ENCODE measurements at regions not wholly inside any gene's neighbourhood (a gene's known extent, or its start where the extent isn't known, plus 50 kb on each side); places are given as distances from the start of the nearest gene placed in this dataset.

DNA sequence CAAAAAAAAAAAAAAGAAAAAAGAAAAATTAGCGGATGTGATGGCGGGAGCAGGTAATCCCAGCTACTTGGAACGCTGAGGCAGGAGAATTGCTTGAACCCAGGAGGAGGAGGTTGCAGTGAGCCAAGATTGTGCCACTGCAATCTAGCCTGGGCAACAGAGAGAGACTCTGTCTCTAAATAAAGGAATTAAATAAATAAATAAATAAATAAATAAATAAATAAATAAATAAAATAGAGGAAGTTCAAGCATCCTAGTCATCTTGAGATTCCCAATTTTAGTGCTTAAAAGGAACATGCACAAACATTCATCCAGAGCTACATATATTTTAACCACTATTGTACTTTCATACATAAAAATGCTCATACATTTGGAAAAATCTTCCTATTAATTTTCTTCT, 61.2 kb upstream of the GABRA1 start:
- H2BK5ac ChIP-seq (ENCODE audit: low read depth, low read length), result no peak overlapping the region
- H4K5ac ChIP-seq (ENCODE audit: insufficient read length, low read depth, low read length), result no peak overlapping the region
- TF ChIP-seq, protein P1, sequence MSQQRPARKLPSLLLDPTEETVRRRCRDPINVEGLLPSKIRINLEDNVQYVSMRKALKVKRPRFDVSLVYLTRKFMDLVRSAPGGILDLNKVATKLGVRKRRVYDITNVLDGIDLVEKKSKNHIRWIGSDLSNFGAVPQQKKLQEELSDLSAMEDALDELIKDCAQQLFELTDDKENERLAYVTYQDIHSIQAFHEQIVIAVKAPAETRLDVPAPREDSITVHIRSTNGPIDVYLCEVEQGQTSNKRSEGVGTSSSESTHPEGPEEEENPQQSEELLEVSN (IDR thresholded peaks at IDR 0.05), result no peak
- TF ChIP-seq EP300 (IDR thresholded peaks at IDR 0.05; ENCODE audit: borderline replicate concordance in 1 of 2, low read depth in 2 of 2, low read length in 2 of 2) (no peak), TCF12 (IDR thresholded peaks at IDR 0.05; ENCODE audit: low read depth, low read length) (no peak), CREB1 (IDR thresholded peaks at IDR 0.05) (no peak)
- TF ChIP-seq, protein P2, sequence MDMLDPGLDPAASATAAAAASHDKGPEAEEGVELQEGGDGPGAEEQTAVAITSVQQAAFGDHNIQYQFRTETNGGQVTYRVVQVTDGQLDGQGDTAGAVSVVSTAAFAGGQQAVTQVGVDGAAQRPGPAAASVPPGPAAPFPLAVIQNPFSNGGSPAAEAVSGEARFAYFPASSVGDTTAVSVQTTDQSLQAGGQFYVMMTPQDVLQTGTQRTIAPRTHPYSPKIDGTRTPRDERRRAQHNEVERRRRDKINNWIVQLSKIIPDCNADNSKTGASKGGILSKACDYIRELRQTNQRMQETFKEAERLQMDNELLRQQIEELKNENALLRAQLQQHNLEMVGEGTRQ (IDR thresholded peaks at IDR 0.05; ENCODE audit: low read length), result no peak
- FAIRE-seq, result no peak
- H4K20me1 ChIP-seq (replicated peaks in 1 of 2; ENCODE audit: control insufficient read depth in 1 of 2, insufficient read depth in 2 of 2, low read length in 2 of 2), result no peaks in the 10 kb centered on the region
- no peak overlapping the region for H3K18ac ChIP-seq (ENCODE audit: extremely low read depth, low read length)
- WGBS, 2 experiments (ENCODE audit: extremely low coverage in 1 of 2, insufficient coverage in 1 of 2, insufficient read length in 1 of 2, insufficient replicate concordance in 2 of 2, low coverage in 1 of 2, low lambda C conversion rate in 2 of 2, missing lambda C conversion rate in 1 of 2), result 83% methylated on average over 2 of the region's 3 CpGs; no CpG with 5 or more reads in 1 of the 2 experiments
- no peaks in the 10 kb centered on the region for H3K36me3 ChIP-seq (ENCODE audit: control insufficient read depth in 2 of 4, insufficient read depth in 4 of 4, low read length in 3 of 4)
- no peaks in the 10 kb centered on the region for H3K79me1 ChIP-seq (ENCODE audit: low read depth, low read length)
- no peak overlapping the region for H2AK5ac ChIP-seq (ENCODE audit: low read depth, low read length)
- no peaks in the 10 kb centered on the region for H3K27me3 ChIP-seq (replicated peaks in 1 of 4; ENCODE audit: control insufficient read depth in 3 of 4, extremely low read depth in 1 of 4, insufficient read depth in 3 of 4, low read length in 3 of 4)
- H3K23ac ChIP-seq (ENCODE audit: insufficient read length), result no peak overlapping the region
- H3K56ac ChIP-seq (replicated peaks; ENCODE audit: insufficient read length, low read depth, low read length), result no peak overlapping the region
- DNase-seq (ENCODE audit: low read depth in 1 of 2, low spot score in 2 of 2), result no peak
- H3K4me1 ChIP-seq (replicated peaks in 1 of 4; ENCODE audit: control insufficient read depth in 3 of 4, insufficient read depth in 4 of 4, low read length in 3 of 4), result no peaks in the 10 kb centered on the region
- H3K23me2 ChIP-seq (ENCODE audit: low read depth, low read length), result no peaks in the 10 kb centered on the region
- H2BK20ac ChIP-seq (ENCODE audit: low read length), result no peak overlapping the region
- H2BK12ac ChIP-seq (ENCODE audit: low read depth, low read length), result no peak overlapping the region
- ChIA-PET CTCF (ENCODE audit: partially characterized antibody) (interaction anchor here (0.6 to 1.3 kb wide), 3 partner anchors 35 to 1520 kb away, joined by 3 to 4 read pairs (median 3); no protein-coding TSS in a partner anchor), POLR2A (ENCODE audit: partially characterized antibody) (no interaction called here)
- H3K79me2 ChIP-seq (ENCODE audit: control insufficient read depth in 1 of 2, insufficient read depth in 2 of 2, low read length in 2 of 2), result no peaks in the 10 kb centered on the region
- no peak overlapping the region for H4K8ac ChIP-seq (ENCODE audit: extremely low read depth, insufficient read depth, low read length)
- no peak overlapping the region for H3K4me3 ChIP-seq (ENCODE audit: extremely low read depth in 1 of 4, insufficient read depth in 2 of 4, low read depth in 3 of 4, low read length in 4 of 4)
- no peak overlapping the region for H2AFZ ChIP-seq (ENCODE audit: low read length)
- no peak overlapping the region for H4K91ac ChIP-seq (replicated peaks; ENCODE audit: insufficient read length, low read length)
- no peak overlapping the region for H3K4ac ChIP-seq (replicated peaks; ENCODE audit: insufficient read length, low read depth, low read length)
- no peaks in the 10 kb centered on the region for H3K9me3 ChIP-seq (ENCODE audit: insufficient read depth in 2 of 2, low read depth in 1 of 2, low read length in 1 of 2)
- no peak overlapping the region for H2BK15ac ChIP-seq (ENCODE audit: low read length)
- H3K14ac ChIP-seq (ENCODE audit: insufficient read length), result no peak overlapping the region
- no peak overlapping the region for H2BK120ac ChIP-seq (replicated peaks; ENCODE audit: low read depth, low read length)
- no peak overlapping the region for H3K9ac ChIP-seq (replicated peaks in 1 of 4; ENCODE audit: extremely low read depth in 1 of 4, low read depth in 3 of 4, low read length in 3 of 4)
- H3K27ac ChIP-seq (ENCODE audit: low read depth, low read length), result no peak overlapping the region
- H3K4me2 ChIP-seq (ENCODE audit: insufficient read depth in 1 of 2, low read depth in 2 of 2, low read length in 2 of 2), result no peak overlapping the region

Data from H1 (cell line).